Ectodermal cell (in vitro differentiated cells): ENCODE measurements at regions not wholly inside any gene's neighbourhood (a gene's known extent, or its start where the extent isn't known, plus 50 kb on each side); places are given as distances from the start of the nearest gene placed in this dataset.

ENCODE experiments used
- H3K27ac ChIP-seq: 2 replicates; pipeline ENCODE4 v1.7.0; 2013; ENCODE audit warnings: mild to moderate bottlenecking, low read depth, low read length; ENCODE audit not compliant: insufficient read depth, poor library complexity, severe bottlenecking
- H3K27me3 ChIP-seq: 2 replicates; pipeline ENCODE4 v1.7.0; 2013; ENCODE audit warnings: mild to moderate bottlenecking, low read length; ENCODE audit not compliant: insufficient read depth, control insufficient read depth, poor library complexity, severe bottlenecking
- H3K36me3 ChIP-seq: one replicate; pipeline ENCODE4 v1.7.0; 2013; ENCODE audit warnings: low read length; ENCODE audit not compliant: control insufficient read depth, insufficient read depth
- H3K4me1 ChIP-seq: one replicate; pipeline ENCODE4 v1.7.0; 2013; ENCODE audit warnings: low read length; ENCODE audit not compliant: control insufficient read depth, insufficient read depth
- H3K4me3 ChIP-seq: 2 replicates; pipeline ENCODE4 v1.7.0; 2013; ENCODE audit warnings: low read depth, low read length, control low read depth; ENCODE audit not compliant: insufficient read depth
- H3K9me3 ChIP-seq: 2 replicates; pipeline ENCODE4 v1.7.0; 2013; ENCODE audit warnings: mild to moderate bottlenecking, low read length, moderate library complexity; ENCODE audit not compliant: control insufficient read depth
- WGBS, 2 experiments: methylation state at CpG; one replicate each; pipeline ENCODE4 v1.1.7; 2013; ENCODE audit warnings: missing lambda C conversion rate in 2 of 2; 5-methylcytosine and 5-hydroxymethylcytosine counted together

- WGBS, 2 experiments: 88 to 94% methylated on average over 2 of the region's 2 CpGs
- peaks cover 9% of the 10 kb centered on the region for H3K4me1 ChIP-seq
- H3K4me3 ChIP-seq: no peak overlapping the region
- H3K36me3 ChIP-seq: no peaks in the 10 kb centered on the region
- no peak overlapping the region for H3K27ac ChIP-seq
- no peaks in the 10 kb centered on the region for H3K27me3 ChIP-seq
- no peaks in the 10 kb centered on the region for H3K9me3 ChIP-seq
Measured at GRCh38 chr18:25962919-25963318, 127.5 kb downstream of the SS18 start.

GRCh38 chr18:25962176-25962575 lies 128.2 kb downstream of the SS18 start:
- Histone ChIP-seq H3K36me3 (no peaks in the 10 kb centered on the region), H3K4me1 (peaks cover 9% of the 10 kb centered on the region), H3K4me3 (no peak overlapping the region), H3K9me3 (no peaks in the 10 kb centered on the region), H3K27me3 (no peaks in the 10 kb centered on the region), H3K27ac (no peak overlapping the region)
- 90 to 93% methylated on average over 4 of the region's 4 CpGs for WGBS, 2 experiments

GRCh38 chr18:25957017-25957416 lies 133.4 kb downstream of the SS18 start:
- no peaks in the 10 kb centered on the region for H3K4me1 ChIP-seq
- 77 to 85% methylated on average over 4 of the region's 4 CpGs for WGBS, 2 experiments
- H3K9me3 ChIP-seq: no peaks in the 10 kb centered on the region
- H3K27me3 ChIP-seq: no peaks in the 10 kb centered on the region
- H3K4me3 ChIP-seq: no peak overlapping the region
- H3K36me3 ChIP-seq: no peaks in the 10 kb centered on the region
- H3K27ac ChIP-seq: no peak overlapping the region

GRCh38 chr18:25953111-25953510 lies 137.3 kb downstream of the SS18 start:
- Histone ChIP-seq H3K4me1 (no peaks in the 10 kb centered on the region), H3K4me3 (no peak overlapping the region), H3K27me3 (no peaks in the 10 kb centered on the region), H3K9me3 (no peaks in the 10 kb centered on the region), H3K27ac (no peak overlapping the region), H3K36me3 (no peaks in the 10 kb centered on the region)
- 89 to 97% methylated on average over 4 of the region's 4 CpGs for WGBS, 2 experiments

- Histone ChIP-seq H3K27me3 (no peaks in the 10 kb centered on the region), H3K4me3 (no peak overlapping the region), H3K4me1 (no peaks in the 10 kb centered on the region), H3K36me3 (no peaks in the 10 kb centered on the region), H3K9me3 (no peaks in the 10 kb centered on the region), H3K27ac (no peak overlapping the region)
- 95 to 96% methylated on average over 2 of the region's 2 CpGs for WGBS, 2 experiments
Measured at GRCh38 chr18:25950321-25950720, 140.1 kb downstream of the SS18 start.

- Histone ChIP-seq H3K27me3 (no peaks in the 10 kb centered on the region), H3K36me3 (no peaks in the 10 kb centered on the region), H3K4me3 (no peak overlapping the region), H3K4me1 (no peaks in the 10 kb centered on the region), H3K9me3 (no peaks in the 10 kb centered on the region), H3K27ac (no peak overlapping the region)
- 92 to 94% methylated on average over 1 of the region's 1 CpG for WGBS, 2 experiments
Measured at GRCh38 chr18:25946540-25946939, 143.9 kb downstream of the SS18 start.

- 92 to 96% methylated on average over 1 of the region's 1 CpG for WGBS, 2 experiments
Measured at GRCh38 chr18:25935356-25935755, 155.1 kb downstream of the SS18 start.

GRCh38 chr18:25931126-25931525 lies 159.3 kb downstream of the SS18 start:
- Histone ChIP-seq H3K9me3 (no peaks in the 10 kb centered on the region), H3K27ac (no peak overlapping the region), H3K4me1 (no peaks in the 10 kb centered on the region), H3K4me3 (no peak overlapping the region), H3K27me3 (no peaks in the 10 kb centered on the region), H3K36me3 (no peaks in the 10 kb centered on the region)
- WGBS, 2 experiments: 100% methylated on average over 1 of the region's 1 CpG; no CpG with 5 or more reads in 1 of the 2 experiments

More at GRCh38 chr18:25935356-25935755, 155.1 kb downstream of the SS18 start:
- no peaks in the 10 kb centered on the region for H3K27me3 ChIP-seq
- no peak overlapping the region for H3K27ac ChIP-seq
- H3K4me1 ChIP-seq: no peaks in the 10 kb centered on the region
- no peaks in the 10 kb centered on the region for H3K9me3 ChIP-seq
- H3K4me3 ChIP-seq: no peak overlapping the region
- H3K36me3 ChIP-seq: no peaks in the 10 kb centered on the region

- no peaks in the 10 kb centered on the region for H3K4me1 ChIP-seq
- H3K9me3 ChIP-seq: no peaks in the 10 kb centered on the region
- H3K27ac ChIP-seq: no peak overlapping the region
- no peak overlapping the region for H3K4me3 ChIP-seq
- no peaks in the 10 kb centered on the region for H3K27me3 ChIP-seq
- 88 to 93% methylated on average over 2 of the region's 2 CpGs for WGBS, 2 experiments
- no peaks in the 10 kb centered on the region for H3K36me3 ChIP-seq
Measured at GRCh38 chr18:25929787-25930186, 160.6 kb downstream of the SS18 start.

GRCh38 chr18:25927830-25928229 lies 162.6 kb downstream of the SS18 start:
- WGBS, 2 experiments: 87 to 92% methylated on average over 2 of the region's 2 CpGs
- Histone ChIP-seq H3K4me1 (no peaks in the 10 kb centered on the region), H3K27ac (no peak overlapping the region), H3K4me3 (no peak overlapping the region), H3K36me3 (no peaks in the 10 kb centered on the region), H3K27me3 (no peaks in the 10 kb centered on the region), H3K9me3 (no peaks in the 10 kb centered on the region)

- 93 to 97% methylated on average over 3 to 4 of the region's 4 CpGs for WGBS, 2 experiments
- Histone ChIP-seq H3K4me1 (no peaks in the 10 kb centered on the region), H3K27me3 (no peaks in the 10 kb centered on the region), H3K4me3 (no peak overlapping the region), H3K36me3 (no peaks in the 10 kb centered on the region), H3K27ac (no peak overlapping the region), H3K9me3 (no peaks in the 10 kb centered on the region)
Measured at GRCh38 chr18:25923193-25923592, 167.2 kb downstream of the SS18 start.
